ENCODE measurements at regions not wholly inside any gene's neighbourhood (a gene's known extent, or its start where the extent isn't known, plus 50 kb on each side); places are given as distances from the start of the nearest gene placed in this dataset.

DNA sequence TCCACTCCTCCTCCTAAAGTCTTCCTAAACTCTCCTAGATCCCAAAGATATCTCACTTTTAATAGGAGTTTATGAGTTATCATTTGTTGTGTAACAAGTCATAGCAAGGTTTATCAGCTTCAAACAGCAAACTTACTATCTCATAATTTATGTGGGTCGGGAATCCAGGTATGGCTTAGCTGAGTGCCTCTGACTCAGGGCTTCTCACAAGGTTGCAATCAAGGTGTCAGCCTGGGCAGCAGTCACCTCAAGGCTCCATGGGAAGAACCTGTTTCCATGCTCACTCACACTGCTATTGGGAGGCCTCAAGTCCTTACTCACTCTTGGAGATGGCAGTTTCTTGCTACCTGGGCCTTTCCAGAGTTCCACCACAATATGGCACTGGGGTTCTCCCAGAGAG, 889.8 kb downstream of the MCTP2 start:
- TF ChIP-seq, protein P1, sequence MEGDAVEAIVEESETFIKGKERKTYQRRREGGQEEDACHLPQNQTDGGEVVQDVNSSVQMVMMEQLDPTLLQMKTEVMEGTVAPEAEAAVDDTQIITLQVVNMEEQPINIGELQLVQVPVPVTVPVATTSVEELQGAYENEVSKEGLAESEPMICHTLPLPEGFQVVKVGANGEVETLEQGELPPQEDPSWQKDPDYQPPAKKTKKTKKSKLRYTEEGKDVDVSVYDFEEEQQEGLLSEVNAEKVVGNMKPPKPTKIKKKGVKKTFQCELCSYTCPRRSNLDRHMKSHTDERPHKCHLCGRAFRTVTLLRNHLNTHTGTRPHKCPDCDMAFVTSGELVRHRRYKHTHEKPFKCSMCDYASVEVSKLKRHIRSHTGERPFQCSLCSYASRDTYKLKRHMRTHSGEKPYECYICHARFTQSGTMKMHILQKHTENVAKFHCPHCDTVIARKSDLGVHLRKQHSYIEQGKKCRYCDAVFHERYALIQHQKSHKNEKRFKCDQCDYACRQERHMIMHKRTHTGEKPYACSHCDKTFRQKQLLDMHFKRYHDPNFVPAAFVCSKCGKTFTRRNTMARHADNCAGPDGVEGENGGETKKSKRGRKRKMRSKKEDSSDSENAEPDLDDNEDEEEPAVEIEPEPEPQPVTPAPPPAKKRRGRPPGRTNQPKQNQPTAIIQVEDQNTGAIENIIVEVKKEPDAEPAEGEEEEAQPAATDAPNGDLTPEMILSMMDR (IDR thresholded peaks at IDR 0.05): no peak
- no peak for TF ChIP-seq POLR2A (IDR thresholded peaks at IDR 0.05)
